DMS 273 treated with DMSO at 0.1 percent for 48 hours (cell line): ENCODE measurements at regions not wholly inside any gene's neighbourhood (a gene's known extent, or its start where the extent isn't known, plus 50 kb on each side); places are given as distances from the start of the nearest gene placed in this dataset.

Experiments used
- DNase-seq: peaks from one replicate; lab custom pipeline; 2025; lab: John Stamatoyannopoulos, UW

DNA sequence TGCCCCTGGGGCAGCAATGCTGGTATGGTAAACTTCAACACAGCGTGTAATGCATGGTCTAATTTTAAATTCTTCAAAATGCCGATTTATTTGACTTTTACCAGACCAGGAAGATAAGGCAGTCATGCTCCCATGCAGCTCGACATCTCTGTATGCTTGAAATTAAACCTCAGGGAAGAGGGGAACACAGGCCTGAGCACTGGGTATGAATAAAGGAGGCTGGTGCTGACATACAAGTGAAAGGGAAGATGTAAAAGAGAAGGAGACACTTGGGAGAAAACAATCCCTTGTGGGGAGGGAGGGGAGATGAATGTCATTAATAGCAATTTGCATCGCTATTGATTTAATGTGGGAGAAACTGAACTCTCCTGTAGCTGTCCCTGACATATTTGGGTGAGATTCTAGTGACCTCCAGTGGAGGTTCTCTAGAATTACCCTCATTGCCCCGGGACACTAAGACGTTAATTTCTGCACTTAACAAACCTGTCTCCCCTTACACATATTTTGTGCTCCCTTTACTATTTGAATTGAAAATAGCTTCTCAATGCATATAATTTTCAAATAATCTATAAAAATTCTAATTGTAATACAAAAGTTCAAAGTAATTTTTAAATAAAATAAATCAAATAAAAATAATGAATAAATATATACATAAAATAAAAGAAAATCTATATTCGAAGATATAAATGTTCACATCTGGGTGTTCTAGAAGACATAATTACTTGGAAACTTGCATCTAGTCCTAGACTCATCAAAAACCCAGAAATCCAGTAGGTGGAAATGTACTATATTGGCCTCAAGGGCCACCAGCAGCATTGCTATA, 283.1 kb downstream of the LMX1A start:
- no peak for DNase-seq

DNA sequence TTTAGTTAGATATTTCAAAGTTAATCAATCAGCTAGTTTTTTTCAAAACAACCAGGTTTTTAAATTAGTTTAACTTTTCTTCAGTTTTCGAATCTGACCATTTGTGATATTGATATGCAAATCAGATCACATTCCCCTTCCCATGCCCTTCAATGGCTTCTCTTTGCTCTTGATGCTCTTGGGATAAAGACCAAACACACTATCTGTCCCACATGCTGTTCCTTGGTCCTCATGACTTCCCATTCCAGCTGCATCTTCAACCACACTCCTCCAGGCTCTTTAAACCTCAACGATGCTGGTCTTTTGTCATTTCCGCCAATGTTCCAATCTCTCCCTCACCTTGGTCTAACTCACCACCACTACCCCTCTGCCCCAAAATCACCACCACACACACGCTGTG, 285.8 kb downstream of the LMX1A start:
- DNase-seq = no peak

DNA sequence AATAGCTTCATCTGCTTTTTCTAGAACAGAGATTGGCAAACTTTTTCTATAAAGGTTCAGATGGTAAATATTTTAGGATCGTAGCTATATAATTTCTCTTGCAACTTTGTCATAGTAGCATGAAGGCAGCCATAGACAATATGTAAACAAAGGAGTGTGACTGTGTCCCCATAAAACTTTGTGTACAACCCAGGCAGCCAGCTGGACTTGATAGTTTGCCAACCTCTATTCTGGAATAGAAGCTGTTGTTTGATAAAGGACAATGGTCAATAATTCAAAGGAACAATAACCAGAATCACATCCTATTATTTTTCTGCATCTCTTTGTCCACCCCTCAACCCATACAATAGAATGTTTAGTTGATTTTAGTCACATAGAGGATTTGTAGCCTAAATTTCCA, 286.7 kb downstream of the LMX1A start:
- no peak for DNase-seq

DNA sequence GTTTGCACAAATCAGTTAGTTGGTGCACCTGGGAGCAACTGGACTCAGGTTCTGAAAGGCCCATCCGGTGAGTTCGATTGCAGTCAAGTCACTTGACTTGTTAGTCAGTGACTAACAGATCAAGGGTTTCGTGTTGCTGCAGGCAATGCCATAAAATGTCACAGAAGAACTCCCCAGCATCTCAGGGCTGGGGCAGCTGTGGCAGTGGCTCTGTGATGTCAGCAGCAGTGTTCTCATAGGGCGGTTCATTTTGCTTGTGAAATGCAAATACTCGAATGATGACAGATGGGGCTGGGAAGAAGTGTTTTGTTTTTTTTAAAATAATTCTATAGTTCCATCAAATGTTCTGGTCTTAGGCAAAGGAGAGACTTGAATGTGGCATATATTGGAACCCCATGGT, 287.8 kb downstream of the LMX1A start:
- DNase-seq = no peak

DNA sequence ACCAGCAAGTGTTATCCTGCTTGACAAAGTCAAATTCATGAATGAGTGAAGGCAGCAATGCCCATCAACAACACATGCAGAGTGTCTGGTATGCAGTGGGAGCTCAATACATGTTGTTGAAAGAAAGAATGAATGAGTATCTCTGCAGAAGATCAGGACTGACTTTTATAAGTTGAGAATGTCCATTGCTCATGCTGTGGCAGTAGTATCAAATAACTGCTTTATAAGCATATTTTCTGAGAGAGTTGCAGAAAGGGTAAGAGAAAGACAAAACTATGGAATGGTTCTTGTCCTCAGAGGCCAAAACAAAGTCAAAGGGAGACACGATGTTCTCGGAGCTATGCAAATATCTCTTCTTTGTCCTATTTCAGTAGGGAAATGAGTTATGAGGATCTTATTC, 288.7 kb downstream of the LMX1A start:
- DNase-seq = no peak

DNA sequence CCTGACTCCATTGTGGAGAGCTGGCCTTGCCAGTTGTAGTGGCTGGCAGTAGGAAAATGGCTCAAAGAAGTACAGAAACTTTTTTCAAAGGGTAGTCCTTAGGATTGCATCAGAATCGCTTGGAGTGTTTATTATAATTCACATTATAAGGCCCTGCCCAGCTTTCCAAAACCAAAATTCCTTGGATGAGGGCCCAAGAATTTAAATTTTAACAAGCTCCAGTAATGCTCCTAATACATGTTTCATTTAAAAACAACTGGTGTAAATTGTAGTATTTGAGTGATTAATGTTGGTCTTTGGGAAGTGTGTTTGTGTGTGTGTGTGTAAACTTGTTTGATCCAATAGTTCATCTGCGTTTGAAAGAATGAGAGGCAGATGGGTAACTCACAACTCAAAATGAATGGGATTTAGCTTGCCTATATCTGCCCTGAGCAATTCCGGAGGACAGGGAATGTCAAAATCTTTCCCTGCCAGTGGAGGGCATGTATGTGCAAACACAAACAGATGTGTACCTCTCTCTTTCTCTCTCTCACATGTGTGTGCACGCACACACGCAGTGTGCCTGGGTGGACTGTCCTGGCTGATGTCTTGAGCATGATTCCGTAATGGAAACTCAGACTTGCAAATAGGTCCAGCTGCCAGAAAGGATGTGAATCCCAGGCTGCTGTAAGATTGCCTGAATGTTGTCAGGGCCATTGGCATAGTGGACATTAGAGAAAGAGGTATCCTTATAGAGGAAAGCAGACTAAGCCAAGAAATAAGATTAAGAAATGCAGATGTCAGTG, 293.1 kb downstream of the LMX1A start:
- no peak for DNase-seq

DNA sequence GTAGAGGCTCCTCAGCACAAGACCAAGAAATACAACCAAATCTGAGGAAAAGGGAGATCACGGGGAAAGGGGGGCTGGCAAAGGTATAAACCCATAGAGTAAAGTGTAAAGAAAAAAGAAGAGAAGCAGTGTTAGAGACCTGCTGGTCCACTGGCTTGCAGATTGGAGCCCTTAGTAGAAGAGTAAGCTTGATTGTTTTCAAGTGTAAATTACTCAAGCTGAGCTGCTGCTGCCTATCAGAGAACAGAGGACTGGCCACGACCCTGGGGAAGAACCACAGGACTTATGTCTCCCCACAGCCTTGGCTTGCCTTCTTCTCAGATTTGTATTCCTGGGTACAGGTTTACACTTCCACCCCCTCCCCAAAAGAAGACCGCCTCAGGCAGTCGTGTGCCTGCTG, 294.2 kb downstream of the LMX1A start:
- DNase-seq = no peak

DNA sequence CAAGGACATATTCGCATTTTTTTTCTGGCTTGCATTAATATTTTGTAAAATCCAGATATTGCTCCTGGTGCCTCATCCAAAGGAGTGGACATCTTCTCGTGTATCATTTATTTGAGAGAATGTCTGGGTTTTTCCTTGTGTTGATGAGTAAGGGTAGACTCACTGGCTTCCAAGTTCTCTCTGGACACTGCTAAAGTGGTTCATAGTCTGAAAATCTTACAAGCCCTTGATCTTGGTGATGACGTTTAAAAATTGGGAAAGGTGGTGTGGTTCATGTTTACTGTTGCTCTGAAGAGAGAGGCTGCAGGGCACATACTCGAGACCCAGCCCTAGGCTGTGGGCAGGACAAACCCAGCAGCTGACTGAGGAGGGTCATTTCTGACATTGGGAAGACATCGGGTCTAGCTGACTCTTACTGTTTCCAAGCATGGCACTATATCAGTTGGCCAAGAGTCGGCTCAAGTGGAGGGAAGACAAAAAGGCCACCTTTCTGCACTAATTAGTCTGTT, 296.2 kb downstream of the LMX1A start:
- no peak for DNase-seq

DNA sequence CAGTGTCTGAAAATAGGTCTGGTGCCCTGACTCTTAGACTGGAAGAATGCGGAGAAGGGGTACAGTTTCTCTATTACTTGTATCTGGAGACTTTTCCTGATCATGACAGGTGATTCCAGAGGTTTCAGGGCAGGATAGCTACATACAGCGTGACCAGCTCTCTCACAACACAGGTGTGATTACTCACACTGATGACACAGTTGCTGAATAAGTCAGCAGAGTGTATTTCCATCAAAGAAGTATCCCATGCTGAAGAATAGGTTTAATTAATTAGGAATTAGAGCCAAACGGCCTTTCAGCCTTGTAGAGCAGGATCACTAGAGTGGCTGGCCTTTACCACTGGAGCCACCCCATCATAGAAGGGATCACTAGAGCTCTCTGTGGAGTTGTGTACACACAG, 298.6 kb downstream of the LMX1A start:
- DNase-seq = no peak

DNA sequence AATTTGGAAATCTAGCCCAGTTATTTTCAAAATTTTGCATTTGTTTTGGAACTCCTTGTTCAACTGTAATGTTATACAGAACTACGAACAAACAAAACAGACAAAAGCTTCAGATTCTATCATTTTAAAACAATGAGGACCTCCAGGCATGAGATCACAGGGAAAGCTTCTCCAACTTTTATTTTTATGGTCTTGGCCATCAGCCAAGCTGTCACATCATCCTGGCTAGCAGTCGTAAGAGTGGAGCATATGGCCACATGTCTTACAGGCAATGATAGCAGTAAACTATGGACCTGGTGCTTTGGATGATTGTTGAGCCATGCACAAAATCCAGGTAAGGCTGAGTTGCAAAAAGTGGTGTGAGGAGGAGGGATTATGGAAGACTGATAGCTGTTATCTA, 299.6 kb downstream of the LMX1A start:
- DNase-seq = no peak

DNA sequence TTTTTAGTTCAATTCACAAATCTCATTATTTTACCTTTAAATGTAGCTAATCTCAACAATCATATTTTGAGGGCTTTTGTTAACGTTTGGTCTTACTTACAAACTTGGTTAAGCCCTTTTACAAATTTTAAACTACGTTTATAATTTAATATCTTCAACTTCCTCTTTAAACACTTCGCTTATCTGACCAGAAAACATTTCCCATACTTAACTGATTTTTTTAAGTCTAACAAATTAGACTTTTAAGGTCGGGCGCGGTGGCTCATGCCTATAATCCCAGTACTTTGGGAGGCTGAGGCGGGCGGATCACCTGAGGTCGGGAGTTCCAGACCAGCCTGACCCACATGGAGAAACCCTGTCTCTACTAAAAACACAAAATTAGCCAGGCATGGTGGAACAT, 300.9 kb downstream of the LMX1A start:
- no peak for DNase-seq

DNA sequence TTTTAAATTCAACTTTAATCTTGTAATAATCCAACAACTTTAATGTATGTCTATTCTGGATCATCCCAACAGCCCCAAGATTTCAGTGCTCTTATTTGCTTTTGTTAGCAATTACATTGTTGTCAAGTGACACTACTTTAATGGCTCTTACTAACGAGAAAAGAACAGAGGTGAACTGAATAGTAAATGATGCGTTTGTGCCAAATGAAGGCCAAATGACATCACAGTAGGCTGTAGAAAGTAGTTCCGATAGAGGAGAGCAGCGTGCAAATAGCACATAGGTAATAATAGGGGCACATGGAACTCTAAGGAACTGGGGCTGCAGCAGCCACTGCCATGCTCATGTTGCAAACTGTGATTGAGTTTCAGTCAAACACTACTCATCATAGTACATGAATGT, 301.9 kb downstream of the LMX1A start:
- DNase-seq = no peak

DNA sequence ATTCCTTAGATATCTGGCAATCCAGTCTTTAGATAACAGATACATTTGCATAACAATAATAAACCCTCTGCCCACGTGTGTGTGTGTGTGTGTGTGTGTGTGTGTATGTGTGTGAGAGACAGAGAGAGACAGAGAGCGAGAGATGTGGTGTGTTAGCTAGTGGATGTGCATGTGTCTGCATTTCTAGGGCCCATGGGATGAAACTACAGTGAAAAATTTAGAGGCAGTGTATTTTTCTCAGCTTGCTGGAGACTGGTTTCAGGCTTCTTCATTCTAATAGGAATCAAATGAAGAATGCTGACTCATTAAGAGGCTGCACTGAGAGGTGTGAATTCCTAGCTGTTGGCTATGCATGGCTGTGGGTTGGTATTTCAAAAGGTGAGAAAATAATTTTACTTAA, 303.2 kb downstream of the LMX1A start:
- DNase-seq = no peak

DNA sequence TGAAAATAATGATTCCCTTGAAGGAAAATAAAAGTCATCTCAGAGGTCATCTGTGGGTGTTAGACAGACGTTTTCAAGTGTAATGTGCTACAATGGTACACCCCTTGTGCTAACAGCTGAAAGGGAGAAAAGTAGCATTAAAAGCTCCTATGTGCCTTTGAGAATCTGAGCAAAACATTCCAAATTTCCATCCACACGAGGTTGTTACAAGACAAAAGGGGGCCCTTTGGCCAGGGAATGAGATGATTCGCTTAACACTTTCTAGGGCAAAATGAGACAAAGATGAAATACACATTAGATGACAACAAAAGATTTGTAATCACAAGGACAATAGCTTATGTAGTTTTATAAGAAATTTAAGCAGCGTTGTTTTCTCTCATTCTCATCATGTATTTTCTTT, 303.6 kb downstream of the LMX1A start:
- DNase-seq = no peak

DNA sequence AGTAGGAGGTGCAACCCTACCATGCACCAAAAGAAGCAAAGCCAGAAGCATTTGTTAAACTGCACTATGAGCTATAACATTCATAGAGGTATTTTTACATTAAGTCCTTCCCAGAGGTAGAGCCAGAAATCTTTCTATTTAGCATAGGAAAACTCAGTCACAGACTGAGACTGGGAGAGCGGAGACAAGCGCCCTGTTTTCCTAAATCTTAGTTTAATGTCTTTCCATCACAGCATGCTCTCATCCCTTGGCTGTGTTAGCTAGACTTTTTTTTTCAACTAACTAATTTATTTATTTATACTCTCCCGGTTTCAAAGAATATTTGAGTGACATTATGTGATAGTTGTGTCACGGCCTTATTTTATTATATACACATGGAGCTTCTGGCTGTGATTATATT, 304.1 kb downstream of the LMX1A start:
- DNase-seq = no peak

DNA sequence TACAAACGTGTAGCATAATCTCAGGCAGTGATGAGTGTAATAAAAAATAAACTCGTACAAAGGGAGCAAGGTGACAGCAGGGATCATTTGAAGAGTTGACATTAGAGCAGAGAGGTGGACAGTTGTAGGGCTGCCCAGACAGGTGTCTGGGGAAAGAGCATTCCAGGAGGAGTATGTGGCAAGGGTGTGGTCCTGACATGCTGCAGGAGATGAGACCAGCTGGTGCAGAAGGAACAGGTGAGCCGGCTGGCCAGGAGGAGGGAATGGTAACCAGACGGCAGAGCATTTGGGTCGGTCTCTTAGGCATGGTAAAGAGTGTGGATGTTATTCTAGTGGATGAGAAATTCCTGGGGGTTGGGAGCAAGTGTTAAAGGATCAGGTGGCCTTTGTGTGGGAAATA, 306.3 kb downstream of the LMX1A start:
- no peak for DNase-seq

DNA sequence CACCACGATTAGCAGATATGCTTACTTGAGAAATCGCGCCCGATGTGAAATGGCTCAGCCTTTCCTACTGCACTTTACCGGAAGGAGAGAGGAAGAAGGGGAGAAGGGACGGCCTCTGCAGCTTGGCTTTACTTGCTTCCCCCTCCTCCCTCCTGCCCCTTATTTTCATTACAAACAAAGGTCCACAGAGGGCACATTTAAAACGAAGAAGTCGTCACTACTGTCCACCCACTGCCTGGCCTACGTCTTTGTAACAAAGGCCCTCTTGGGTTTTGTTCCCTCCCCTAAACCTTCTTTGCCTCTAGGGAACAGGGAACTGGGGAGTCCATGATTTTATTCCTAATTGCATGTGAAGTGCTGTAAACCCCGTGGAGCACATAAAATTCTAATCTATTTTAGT, 308.5 kb downstream of the LMX1A start:
- DNase-seq = no peak

DNA sequence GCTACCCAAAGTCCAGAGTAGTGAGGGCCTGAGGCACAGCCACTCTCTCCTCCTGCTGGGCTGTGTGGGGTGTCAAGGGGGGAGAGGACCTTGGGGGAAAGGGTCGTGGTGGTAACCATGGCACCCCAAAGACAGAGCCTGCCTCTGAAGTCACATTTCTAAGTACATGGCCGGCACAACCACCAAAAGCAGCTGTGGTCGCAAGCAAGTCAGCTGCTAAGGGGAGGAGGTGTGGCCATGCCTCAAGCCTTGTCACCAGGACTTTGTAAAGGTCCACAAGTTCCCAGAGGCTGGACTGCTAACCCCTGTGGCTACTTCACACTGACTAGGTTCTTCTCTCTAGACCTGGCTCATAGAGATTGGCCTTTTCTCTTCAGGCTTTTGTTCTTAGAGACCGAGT, 310.6 kb downstream of the LMX1A start:
- no peak for DNase-seq

DNA sequence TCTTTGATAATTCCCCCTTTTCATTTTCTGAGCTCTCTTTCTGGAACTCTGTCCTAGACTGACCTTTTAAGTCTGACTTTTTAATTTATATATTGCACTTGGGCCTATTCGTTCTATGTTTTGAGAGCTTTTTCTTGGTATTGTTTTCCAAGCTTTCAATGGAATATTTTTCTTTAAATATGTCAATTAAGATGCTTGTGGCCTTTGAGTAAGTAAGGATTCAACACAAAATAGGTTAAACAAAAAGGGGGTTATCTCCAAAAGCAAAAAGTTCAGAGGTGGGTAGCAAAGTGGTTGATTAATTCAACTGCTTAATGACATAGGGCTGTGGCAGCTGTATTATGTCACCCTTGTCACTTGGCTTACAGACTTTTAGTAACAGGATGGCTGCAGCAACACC, 315.9 kb downstream of the LMX1A start:
- no peak for DNase-seq

DNA sequence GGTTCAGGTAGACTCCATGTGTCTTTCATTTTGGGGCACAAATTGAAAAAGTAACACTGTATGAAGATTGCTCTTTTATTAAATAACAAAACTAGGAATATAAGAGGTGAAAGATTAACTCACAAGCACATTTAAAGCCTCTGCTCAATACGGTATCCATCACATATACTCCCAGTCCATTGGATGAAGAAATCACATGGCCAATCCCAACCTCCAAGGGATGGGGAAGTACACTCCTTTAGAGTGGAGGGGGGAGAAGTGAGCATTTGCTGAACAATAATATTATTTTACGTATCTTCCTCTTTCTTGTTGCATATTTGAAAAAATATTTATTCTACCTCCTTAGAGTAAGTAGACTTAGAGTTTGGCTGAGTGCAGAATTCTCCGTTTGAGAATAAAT, 316.5 kb downstream of the LMX1A start:
- no peak for DNase-seq

DNA sequence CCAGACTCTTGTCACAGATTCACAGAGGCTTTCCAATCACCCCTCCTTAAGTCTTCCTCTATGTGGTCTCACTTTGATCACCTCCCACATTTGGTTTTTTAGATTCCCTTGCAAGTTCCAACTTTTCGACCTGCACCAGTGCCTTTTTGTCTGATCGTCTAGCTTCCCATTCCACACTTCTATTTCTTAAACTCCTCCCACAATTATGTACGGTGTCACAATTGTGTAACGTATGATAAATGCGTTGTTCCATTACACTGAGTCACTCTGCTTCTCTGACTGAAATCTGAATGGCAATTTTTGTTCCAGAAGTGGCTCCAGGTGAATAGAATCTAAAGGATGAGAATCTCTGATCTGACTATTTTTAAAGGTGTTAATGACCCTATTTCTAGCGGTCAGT, 320.1 kb downstream of the LMX1A start:
- DNase-seq = no peak

DNA sequence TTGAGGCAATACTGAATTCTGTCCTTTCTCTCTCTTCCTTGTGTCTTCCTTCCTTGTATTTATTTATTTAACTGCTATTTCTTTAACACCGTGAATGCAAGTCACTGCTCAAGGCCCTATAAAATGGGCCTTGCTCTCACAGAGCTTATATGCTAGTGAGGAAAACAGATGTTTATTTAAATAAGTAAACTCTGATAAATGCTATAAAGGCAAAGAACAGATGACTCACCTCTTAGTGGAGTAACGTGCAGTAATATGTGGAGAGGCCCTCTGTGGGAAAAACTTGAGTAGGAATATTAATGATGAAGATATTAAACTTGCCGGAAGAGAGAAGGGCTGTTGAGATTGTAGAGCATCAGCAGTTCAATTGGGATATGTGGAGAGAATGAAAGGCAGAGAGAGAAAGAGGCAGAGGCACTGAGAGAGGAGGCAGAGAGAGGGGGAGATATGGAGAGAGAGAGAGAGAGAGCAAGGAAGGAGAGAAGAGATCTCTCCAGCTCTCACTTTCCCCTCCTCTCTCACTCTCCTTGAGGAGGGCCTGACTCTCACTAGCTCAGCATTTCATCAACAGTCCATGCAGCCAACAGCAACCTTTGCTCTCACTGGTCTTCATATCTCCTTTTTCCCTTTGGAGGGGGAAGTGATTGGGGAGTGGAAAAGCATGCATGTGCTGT, 322.2 kb downstream of the LMX1A start:
- no peak for DNase-seq

DNA sequence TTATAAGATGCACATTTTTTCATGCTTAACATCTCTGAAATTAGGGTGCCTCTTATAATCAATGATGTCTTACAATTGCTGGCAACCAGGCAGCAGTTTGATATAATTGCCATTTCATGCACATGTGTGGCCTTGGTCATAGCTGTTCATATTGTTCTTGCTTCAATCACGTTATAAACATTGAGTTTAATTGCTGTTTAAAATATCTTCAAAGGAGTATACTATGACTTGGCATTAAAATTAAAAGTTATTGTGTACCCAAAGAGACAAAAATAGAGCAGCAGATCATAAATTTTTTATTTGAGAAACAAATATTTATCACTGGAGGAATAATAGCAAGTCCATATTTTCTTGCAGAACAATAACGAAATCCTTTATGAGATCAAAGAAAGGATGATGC, 325.5 kb downstream of the LMX1A start:
- DNase-seq = no peak
